DMS153 treated with DMSO at 0.1 percent for 48 hours (cell line): ENCODE measurements at regions not wholly inside any gene's neighbourhood (a gene's known extent, or its start where the extent isn't known, plus 50 kb on each side); places are given as distances from the start of the nearest gene placed in this dataset.

ENCODE experiments used
- DNase-seq: peaks from one replicate; lab custom pipeline; 2025; ENCODE audit not compliant: unreplicated experiment; lab: John Stamatoyannopoulos, UW

GRCh38 chr2:176535467-176536113 lies 266.3 kb downstream of the MTX2 start:
- peak; percentile 79 for DNase-seq

GRCh38 chr2:176536439-176537133 lies 267.3 kb downstream of the MTX2 start:
- peak; percentile 32 for DNase-seq

DNA sequence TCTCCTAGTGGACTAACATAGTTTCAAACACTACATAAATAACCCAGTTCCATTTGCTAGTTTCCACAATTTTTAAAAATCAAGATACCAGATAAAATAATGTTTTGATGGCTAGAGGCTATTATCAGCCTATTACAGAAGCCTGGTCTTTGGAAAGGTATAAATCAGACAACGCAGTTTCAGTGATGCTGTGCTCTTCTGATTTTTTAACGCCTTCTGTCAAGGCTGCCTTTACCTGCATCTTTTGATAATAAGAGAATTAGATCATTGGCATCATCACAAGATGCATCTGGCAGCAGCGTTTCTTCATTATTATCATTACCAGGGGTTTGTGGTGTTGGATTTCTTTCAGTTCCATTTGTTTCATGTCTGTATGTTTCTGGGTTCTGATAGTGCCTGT lies 268.7 kb downstream of the MTX2 start:
- no peak for DNase-seq

GRCh38 chr2:176540995-176541394 lies 271.8 kb downstream of the MTX2 start:
- DNase-seq = no peak

DNA sequence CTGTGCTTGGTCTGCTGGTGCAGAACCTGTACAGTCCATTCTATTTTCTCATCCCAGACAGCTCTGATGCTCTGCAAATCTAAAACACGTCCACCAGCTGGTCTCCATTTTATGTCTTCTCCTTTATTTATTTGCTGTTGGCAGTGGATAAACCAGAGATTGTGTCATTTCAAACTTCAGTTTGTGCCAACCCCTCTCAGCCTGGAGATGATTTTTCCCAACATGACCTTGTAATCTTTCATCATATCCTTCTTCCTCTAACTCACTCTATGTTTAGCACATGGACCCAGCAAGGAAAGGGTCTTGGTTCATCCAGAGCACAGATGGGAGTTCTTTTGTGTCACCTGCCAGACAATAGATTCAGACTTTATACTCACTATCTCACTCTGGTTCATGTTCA lies 273.2 kb downstream of the MTX2 start:
- no peak for DNase-seq

DNA sequence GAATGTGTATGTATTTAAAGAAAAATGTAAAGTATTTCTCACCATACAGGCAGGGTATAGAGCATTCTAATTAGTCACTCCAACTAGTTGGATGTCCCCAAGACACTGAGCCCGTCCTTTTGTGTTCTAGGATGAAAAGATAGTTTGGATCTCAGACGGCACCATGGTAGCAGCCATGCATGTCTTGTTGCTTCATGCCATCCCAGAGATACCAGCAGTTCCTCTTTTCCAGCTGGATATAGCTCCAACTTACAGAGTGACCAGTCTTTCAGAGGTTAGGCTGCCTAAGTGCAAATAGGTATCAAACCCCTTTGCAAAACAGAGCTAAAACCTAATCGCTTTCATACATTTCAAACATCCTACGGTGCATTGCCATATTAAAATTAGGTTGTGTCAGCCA lies 275.3 kb downstream of the MTX2 start:
- DNase-seq = no peak

DNA sequence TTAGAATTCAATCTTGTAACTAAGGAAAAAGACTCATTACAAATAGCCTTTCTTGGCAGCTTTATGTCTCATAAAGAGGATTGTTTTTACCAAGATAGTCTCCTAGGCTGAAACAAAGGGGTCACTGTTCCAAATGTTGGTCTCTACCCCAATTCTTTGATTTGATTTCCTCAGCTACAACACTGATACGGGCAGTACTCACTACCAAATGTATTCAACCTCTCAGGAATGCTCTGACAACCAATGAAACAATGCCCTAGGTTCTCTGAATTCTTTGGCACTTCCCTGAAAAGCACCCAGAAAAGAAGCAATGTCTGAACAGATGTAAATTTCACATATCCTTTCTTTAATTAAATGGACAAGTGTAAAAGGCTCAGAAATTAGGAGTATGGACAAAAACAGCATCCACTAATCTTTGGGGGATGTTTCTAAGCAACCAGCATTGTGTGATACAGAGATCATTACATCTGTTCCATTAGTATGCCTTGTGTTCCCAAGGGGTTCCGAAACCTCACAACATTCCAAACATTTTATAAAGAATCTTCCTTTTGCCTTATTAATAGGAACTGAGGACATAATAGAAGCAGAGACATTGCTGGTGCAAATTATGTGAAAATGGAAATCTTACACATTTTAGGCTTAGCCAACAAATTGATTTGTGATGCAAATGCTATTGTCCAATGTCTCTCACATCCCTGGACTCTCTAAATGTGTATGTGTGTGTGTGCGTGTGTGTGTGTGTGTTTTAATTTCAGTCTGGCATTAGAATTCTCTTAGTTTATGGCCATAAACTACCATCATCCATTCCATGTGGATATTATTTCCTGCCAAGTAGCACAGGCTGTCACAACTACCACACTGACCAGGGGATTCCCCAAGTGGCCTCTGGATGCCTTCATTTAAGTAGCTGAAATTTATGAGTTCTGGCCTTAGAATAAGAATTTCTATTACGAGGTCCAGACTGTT lies 276.0 kb downstream of the MTX2 start:
- no peak for DNase-seq

GRCh38 chr2:176546550-176546949 lies 277.3 kb downstream of the MTX2 start:
- DNase-seq = no peak

DNA sequence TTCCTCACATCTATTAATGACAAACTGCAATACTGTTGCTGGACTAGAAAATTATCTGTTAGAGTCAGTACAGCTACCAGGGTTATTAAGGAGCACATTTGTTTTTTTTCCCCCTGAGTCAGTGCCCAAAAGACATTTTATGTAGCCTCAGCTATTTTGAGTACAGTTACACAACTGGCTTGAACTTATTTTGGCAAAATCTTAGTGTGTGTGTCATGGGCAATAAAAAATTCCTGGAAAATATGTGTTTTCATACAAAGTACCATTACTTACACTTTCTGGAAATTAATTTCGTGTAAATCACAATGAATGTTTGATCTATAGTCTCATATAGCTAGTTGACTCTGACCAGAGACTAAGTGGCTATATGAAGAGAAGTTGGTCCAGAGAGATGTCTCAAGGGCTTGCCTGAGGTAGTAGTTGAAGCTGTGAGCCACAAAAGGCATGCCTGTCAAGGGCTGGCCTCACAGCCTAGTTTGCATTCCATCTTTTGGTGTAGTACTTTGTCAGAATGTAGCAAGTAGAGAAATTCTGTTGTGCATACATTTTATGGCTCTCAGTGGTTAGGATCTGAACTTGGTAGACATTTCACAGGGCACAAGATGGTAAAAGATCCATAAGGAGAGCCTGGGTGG lies 283.4 kb downstream of the MTX2 start:
- no peak for DNase-seq

DNA sequence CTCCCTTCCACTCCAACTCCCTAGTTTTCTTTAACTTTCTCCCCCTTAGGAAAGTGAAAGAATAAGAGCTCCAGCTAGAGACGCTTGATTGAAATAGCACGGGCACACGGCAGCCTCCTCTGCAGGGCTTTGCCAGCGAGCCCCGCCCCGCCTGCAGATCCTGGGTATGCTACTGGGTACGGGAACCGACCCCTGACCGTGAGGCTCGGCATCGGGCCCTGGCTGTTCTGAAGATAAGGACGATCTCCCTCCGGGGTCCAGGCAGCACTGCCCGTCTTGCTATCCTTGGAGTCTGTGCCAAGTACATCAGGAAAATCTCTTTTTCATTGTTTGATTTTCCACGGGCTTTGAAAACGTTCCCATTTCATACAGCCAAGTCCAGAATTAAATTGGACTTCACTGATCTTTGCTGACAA lies 284.5 kb downstream of the MTX2 start:
- peak; percentile 85 for DNase-seq

- peak; percentile 88 for DNase-seq
Measured at GRCh38 chr2:176554101-176555048, 285.1 kb downstream of the MTX2 start.

DNA sequence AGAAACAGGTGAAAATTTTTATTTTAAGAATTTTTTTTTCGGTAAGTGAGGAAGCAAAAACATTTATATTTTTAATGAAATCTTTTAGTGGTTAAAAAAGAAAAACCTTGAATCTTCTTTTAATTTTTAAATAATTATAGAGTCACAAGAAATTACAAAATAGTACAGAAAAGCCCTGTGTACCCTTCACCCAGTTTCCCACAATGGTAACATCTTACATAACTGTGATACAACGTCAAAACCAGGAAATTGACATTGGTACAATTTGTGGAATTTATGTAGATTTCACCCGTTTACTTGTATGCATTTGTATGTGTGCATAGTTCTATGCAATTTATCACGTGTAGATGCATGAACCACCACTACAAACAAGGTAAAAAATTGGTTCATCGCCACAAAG lies 285.9 kb downstream of the MTX2 start:
- no peak for DNase-seq

GRCh38 chr2:176555781-176556180 lies 286.5 kb downstream of the MTX2 start:
- DNase-seq = no peak

GRCh38 chr2:176556373-176556772 lies 287.1 kb downstream of the MTX2 start:
- DNase-seq = no peak

DNA sequence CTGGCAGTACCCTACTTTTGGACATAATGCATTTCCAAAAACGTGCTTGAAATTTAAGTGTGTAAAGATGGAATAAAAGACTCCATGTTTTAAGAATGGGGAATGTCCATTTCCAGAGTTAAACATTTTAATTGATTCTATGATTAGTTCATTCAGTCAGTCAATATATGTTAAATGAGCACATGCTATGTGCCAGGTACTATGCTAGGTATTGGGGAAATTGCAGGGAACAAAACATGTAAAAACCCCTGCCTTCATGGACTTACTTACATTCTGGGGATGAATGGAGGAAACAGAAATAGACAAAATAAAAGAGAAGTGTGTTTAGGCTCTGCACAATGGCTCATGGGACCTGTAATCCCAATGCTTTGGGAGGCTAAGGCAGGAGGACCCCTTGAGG lies 288.6 kb downstream of the MTX2 start:
- no peak for DNase-seq

DNA sequence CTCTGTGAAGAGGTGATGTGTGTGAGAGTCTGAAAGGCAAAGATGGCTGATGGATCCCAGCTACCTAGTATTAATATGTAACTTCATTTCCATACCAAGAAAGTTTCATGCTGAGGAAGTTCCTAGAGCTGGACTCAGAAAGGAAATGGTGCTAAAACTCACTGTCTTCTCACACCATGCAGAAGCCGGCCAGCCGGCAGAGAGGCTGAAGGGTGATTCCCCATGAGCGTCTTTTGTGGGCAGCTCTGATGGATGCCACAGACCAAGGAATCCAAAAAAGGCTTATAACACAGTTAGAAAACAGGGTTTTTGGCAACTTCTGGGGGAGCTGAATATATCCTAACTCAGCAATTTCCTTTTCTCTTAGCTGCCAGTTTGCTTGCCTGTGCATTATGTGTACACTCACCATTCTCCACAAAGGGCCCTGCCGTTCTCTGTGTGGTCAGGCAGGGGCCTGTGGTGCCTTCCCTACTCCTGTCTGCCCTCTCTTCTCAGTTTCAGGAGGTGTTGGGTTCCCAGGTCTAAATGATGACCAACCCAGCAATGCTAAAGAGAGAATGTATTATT lies 289.4 kb downstream of the MTX2 start:
- no peak for DNase-seq

- DNase-seq = no peak
Measured at GRCh38 chr2:176560296-176560695, 291.1 kb downstream of the MTX2 start.

DNA sequence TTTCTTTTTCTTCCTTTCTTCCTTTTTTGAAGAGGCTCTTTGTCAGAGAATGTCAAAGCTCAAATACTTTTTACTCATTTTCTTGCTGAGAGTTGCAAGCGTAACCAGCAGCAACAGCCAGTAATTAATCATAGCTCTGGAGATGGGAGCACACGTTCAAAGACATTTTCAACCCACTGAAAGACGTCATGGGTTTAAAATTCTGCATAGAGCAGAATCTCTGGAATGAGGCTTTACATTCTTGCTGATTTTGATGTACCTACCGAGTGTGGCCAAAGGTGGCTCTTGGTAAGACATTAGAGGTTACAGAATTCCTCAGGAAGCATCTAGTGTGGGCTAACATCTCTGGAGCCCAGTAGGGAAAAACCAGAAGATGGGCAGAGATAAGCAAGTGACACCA lies 292.5 kb downstream of the MTX2 start:
- no peak for DNase-seq

DNA sequence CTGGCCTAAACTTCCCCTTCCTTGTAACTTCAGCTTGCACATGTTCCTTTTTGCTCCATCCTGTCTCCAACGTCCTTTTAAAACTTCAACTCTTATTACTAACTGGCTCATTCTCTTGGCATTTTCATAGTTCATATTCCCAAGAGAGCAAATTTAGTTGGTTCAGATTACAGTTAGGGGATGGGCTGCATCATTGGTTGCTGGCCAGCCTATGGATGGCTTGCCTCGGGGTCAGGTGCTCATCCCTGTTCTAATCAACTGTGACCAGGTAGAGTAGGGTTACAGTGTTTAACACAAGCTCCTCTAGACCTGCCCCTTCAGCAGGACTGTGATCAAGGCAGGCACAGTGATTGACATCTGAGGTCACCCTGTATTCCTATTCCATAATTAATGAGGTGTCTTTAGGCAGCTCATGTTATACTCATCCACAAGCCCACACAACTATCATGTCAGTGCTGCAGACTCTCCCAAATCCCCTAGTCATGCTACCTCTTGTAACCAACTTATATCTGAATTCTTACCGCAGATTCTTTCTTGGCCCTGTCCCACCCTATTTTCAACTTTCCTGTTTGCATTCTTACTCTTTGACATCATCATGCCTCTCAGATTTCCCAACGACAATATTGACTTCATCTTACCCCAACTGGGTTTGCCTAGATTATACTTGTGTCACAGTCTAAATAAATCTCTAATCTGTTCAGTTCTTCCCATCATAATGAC lies 293.3 kb downstream of the MTX2 start:
- DNase-seq = no peak
